ENCODE measurements at regions not wholly inside any gene's neighbourhood (a gene's known extent, or its start where the extent isn't known, plus 50 kb on each side); places are given as distances from the start of the nearest gene placed in this dataset.

GRCh38 chr3:168794427-168794826, 698.7 kb upstream of the GOLIM4 start:
- TF ChIP-seq POLR2AphosphoS5 (IDR thresholded peaks at IDR 0.05; ENCODE audit: borderline replicate concordance, low read depth, low read length): no peak
- no peak for TF ChIP-seq EZH2 (IDR thresholded peaks at IDR 0.05)
- no peak for TF ChIP-seq FOXP2 (optimal IDR thresholded peaks at IDR 0.05; ENCODE audit: control extremely low read depth, extremely low read length, insufficient read depth)
